Nucleus accumbens (tissue), 56 donors: ENCODE measurements at regions not wholly inside any gene's neighbourhood (a gene's known extent, or its start where the extent isn't known, plus 50 kb on each side); places are given as distances from the start of the nearest gene placed in this dataset.

Source experiments
- DNase-seq, 56 donors: peaks; one replicate each; lab custom pipeline; 2025; lab: John Stamatoyannopoulos, UW

DNA sequence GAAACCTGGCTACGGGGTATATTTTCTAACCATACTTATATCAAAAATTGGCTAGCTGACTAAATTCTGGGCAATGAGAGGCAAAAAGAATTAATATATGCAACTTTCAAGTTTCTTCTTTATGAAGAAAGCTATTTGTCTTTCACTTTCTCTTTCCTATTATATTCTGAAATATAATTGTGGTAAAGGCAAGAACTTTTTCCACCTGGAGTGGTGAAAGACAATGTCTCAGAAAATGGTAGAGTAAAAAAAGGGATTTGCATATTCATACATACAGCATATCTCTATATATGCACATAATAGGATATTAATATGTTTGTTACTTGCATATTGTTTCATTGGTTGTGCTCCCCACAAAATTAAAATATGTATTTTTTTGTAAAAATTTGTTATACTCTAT, 793.8 kb downstream of the PLA2G4A start:
- DNase-seq: no peak

- no peak for DNase-seq
Measured at GRCh38 chr1:187624812-187625545, 796.2 kb downstream of the PLA2G4A start.

GRCh38 chr1:187626056-187626455, 797.3 kb downstream of the PLA2G4A start:
- DNase-seq: no peak

DNA sequence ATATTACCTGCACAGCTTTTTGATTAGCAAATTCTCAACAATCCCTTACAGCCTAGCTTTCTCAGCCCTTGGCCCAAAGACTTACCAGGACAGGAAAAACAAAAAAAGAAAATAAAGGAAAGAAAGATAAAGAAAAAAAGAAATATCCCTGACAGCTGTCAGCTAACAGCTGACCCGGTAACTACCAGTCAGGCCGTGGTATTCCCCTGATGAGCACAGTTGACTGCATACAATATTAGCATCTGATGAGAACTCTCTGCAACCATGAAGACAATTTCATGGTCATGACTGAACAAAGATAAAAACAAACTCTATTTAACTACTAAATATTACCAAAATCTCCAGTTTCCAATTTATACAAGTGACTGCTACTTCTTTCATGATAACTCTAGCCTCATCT, 798.8 kb downstream of the PLA2G4A start:
- no peak for DNase-seq

DNA sequence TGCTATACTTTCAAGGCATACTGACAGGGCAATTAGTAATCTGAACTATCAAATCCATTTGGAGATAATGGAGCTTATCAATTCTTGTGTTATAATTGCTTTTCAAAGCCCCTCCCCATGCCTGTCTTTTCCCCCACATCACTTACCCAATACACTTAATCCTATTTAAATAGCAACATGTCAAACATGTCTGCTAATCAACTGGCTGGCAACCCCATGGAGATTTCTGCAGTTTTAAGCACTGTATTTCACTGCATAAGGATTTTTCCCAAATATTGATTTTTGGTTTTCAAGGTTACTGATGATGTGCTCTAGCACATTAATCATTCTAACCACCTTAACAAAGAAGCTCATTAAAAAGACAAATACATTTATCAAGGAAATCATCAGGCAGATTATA, 800.3 kb downstream of the PLA2G4A start:
- no peak for DNase-seq

DNA sequence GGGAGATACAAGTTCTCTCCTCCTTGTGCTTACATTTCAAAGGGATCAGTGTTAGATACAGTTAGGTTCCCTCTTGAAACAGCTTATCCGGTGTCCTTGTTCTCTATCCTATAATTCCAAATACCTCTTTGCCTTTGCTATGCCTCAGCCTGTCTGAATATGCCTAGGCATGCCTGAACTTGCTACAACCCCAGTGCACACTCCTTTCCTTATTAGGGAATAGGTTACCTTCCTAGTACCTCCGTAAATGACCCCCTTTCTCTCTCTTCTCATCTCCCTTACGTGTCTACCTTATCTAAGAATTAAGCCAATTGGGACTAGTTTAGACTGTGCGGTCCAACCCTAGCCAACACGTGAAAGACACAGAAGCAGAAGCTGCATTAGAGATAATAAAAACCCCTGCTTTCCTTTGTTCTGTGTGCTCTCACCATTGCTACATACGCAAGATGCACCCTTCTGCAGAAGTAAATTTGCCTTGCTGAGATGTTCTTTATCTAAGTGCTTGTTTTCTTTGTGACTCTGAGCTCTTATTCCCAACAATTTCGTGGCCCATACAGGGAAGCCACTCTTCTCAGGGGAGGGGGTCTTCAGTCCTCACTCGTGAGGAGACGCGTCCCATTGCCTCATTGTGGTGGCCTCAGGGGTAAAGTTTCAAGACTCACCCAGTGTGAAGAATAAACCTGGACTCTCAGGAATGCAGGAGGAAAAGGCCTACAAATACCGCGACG, 802.1 kb downstream of the PLA2G4A start:
- no peak for DNase-seq

DNA sequence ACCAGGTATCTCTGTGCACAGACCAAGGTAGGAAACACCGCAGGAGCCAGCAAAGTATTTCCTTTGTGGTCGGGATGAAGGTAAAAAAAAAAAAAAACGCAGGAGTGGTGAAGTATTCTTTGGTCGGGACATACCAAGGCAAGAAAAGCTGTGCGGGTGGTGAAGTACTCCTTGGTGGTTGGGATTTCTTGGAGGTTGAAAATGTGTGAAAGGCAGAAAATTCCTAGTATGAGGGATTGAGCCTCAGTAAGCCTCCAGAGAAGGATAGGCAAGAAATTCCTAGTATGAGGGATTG, 802.6 kb downstream of the PLA2G4A start:
- DNase-seq: no peak

- no peak for DNase-seq
Measured at GRCh38 chr1:187631984-187632383, 803.2 kb downstream of the PLA2G4A start.

DNA sequence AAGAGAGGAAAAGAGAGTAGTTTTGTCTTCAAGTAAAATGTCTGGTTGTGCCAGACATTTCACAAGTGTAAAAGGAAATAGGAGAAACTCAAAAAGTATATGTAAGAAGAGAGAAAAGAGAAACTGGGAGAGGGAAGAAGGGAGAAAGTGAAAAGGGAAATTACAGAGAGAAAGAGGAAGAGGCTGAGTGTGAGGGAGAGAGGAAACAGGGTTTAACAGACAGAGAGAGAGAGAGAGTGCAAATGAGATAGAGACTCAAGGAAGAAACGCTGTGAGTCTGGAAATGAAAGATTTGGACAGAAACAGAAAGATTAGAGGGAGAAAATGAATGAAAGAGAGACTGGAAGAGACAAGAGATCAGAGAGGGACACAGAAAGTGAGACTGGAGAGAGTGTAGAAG, 806.2 kb downstream of the PLA2G4A start:
- DNase-seq: no peak

GRCh38 chr1:187638733-187639434, 810.1 kb downstream of the PLA2G4A start:
- no peak for DNase-seq

DNA sequence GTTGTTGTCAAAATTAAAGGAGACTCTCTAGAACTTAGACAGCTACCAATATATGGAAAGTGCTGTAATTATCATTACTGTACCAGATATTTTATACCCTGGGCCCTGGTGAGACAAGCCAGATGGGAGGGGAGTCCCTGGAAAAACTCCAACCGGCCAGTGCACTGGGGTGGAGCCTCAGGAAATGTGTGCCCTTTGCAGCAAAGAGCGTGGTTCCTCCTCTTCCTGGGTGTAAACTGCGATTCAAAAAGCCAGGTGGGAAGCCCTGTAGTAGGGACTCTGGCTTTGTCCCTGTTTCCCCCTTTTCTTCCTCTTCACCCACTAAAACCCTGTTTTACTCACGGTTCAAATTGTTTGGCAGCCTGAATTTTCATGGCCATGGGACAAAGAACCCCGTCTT, 812.3 kb downstream of the PLA2G4A start:
- DNase-seq: no peak

GRCh38 chr1:187641463-187641862, 812.7 kb downstream of the PLA2G4A start:
- DNase-seq: no peak

GRCh38 chr1:187641907-187642306, 813.2 kb downstream of the PLA2G4A start:
- DNase-seq: no peak

DNA sequence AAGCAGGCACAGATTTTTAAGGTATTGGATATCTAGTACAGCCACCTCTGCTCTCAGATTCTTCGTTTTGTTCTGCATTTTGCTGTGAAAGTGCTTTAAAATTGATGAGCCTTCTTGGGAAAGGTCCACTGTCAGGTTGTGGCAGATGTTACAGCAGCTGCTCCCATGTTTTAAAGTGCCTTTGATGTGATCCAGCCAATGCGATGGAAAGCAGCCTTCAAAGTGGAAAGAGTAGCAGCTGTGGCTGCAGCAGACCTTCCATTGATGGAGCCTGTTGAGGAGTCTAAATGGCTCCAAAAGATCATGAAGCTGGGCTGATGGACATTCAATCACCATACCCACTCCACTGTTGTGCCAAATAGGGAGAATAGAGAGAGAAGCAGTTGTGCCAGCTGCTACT, 816.9 kb downstream of the PLA2G4A start:
- no peak for DNase-seq

DNA sequence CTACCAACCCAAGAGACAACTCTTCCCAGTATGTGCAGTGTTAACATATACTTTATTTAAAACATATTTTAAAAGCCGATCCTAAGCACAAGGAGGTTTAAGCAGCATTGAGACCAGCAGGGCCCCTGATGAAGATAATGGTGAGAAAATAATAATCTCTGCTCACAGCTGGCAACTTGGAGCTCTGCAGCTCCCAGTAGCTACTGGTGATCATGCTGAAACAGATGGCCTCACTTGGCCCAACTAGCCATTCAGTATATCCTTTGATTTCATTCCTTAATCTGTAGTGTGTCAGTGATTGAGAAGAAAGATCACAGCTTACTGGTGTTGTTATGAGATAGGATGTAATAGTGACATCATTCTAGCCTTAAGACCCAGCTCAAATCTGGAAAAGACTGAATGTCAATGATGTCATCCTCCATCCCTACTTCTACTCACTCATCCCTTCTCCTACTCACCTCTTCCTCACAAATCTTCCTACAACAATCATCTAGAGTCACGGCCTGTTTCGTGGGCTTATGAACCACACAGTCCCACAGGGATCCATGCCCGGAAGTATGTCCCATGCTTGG, 817.9 kb downstream of the PLA2G4A start:
- DNase-seq: no peak

GRCh38 chr1:187648091-187648490, 819.3 kb downstream of the PLA2G4A start:
- DNase-seq: no peak

- DNase-seq: no peak
Measured at GRCh38 chr1:187654635-187655034, 825.9 kb downstream of the PLA2G4A start.

DNA sequence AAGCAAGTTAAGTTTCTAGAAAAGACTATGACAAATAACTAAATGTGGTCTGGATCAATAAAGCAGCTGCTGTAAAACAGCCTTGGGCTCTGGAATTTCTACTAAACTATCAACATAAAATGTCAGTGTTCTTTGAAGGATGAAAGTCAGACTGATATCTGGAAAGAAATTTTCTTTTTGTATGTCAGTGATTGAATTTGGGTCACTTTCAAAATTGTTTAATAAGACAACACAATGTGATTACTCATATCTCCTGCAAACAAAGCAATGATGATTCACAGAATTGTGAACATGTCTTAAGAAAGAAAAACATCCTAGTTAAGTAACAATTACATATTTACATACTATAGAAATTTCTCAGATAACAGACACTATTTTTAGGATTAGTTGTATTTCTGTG, 826.4 kb downstream of the PLA2G4A start:
- DNase-seq: no peak

DNA sequence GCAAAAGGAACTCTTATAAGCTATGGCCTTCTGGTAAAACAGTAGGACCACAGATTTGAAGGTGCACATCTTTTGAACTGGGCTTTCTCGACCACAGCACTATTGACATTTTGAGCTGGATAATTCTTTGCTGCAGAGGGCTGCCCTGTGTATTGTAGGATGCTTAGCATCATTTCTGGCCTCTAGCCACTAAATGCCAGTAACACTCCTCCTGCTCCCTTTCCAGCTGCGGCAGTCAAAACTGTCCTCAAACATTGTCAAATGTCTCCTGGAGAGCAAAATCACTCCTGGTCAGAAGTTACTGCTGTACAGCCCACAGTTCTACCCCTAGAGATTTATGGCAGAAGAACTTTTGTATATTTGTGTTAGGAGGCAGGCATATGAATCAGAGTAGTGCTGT, 836.7 kb downstream of the PLA2G4A start:
- DNase-seq: no peak

DNA sequence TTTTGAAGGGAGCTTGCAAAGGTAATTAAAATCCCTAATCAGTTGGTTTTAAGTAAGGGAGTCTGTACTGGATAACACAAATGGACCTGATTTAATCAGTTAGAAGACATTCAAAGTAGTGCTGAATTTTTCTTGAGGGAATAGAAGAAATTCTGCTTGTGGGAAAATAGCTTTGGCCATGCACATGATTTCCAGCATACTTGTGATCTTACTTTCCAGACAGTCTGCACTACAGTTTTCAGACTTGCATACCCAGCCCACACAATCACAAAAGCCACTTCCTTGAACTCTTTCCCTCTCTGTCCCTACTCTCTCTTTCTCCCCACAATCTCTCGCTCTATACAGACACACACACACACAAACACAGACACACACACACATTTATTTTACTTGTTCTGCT, 852.1 kb downstream of the PLA2G4A start:
- no peak for DNase-seq

- DNase-seq: no peak
Measured at GRCh38 chr1:187682112-187682511, 853.4 kb downstream of the PLA2G4A start.

GRCh38 chr1:187685333-187685732, 856.6 kb downstream of the PLA2G4A start:
- DNase-seq: no peak
